Activated T-cell treated with anti-CD3 and anti-CD28 coated beads, Interleukin-2, amount 50 U/mL, for 72 hours (primary cell): ENCODE measurements at regions not wholly inside any gene's neighbourhood (a gene's known extent, or its start where the extent isn't known, plus 50 kb on each side); places are given as distances from the start of the nearest gene placed in this dataset.
"Not testable (repeated sequence)": the region's sequence is repeated elsewhere in the genome, so short reads cannot be mapped to it uniquely, and the experiment has no call there.

ENCODE experiments used
- ATAC-seq, 2 donors: fragments of 150-1000 bp; cut with Tn5 transposase; replicated peaks in 1 of 2; 2 replicates each; pipeline ENCODE4 v1.10.0; 2021; ENCODE audit warnings: moderate library complexity in 2 of 2, mild to moderate bottlenecking in 1 of 2
- DNase-seq, 2 donors: peaks; one replicate each; pipeline ENCODE4 v3.0.0; 2021 to 2022; ENCODE audit warnings: mixed read lengths in 1 of 2
- H3K27ac Mint-ChIP-seq: one replicate; pipeline ENCODE4 v1.8.0; 2022; ENCODE audit warnings: mild to moderate bottlenecking, moderate library complexity, mixed read lengths
- H3K27me3 Mint-ChIP-seq: one replicate; pipeline ENCODE4 v1.8.0; 2022; ENCODE audit warnings: low read depth, mixed read lengths
- H3K36me3 Mint-ChIP-seq, 2 donors: one replicate each; pipeline ENCODE4 v1.8.0; 2022; ENCODE audit warnings: mixed read lengths in 2 of 2, mild to moderate bottlenecking in 1 of 2; ENCODE audit not compliant: insufficient read depth in 2 of 2
- H3K4me1 Mint-ChIP-seq: one replicate; pipeline ENCODE4 v1.8.0; 2022; ENCODE audit warnings: low read depth, mixed read lengths
- H3K4me3 Mint-ChIP-seq, 2 donors: one replicate each; pipeline ENCODE4 v1.8.0; 2022; ENCODE audit warnings: mild to moderate bottlenecking in 2 of 2, mixed read lengths in 2 of 2, moderate library complexity in 2 of 2
- H3K9me3 Mint-ChIP-seq, 2 donors: one replicate each; pipeline ENCODE4 v1.8.0; 2022; ENCODE audit warnings: mixed read lengths in 2 of 2

GRCh38 chrY:19574939-19575338 is 169.6 kb downstream of the KDM5D start:
- DNase-seq (no peak), ATAC-seq (peak in 1 of 2 donors; percentile 67)
- no peaks in the 10 kb centered on the region for H3K27me3 Mint-ChIP-seq
- H3K36me3 Mint-ChIP-seq: no peaks in the 10 kb centered on the region
- no peak overlapping the region for H3K4me3 Mint-ChIP-seq
- H3K4me1 Mint-ChIP-seq: no peaks in the 10 kb centered on the region
- no peaks in the 10 kb centered on the region for H3K9me3 Mint-ChIP-seq
- no peak overlapping the region for H3K27ac Mint-ChIP-seq

DNA sequence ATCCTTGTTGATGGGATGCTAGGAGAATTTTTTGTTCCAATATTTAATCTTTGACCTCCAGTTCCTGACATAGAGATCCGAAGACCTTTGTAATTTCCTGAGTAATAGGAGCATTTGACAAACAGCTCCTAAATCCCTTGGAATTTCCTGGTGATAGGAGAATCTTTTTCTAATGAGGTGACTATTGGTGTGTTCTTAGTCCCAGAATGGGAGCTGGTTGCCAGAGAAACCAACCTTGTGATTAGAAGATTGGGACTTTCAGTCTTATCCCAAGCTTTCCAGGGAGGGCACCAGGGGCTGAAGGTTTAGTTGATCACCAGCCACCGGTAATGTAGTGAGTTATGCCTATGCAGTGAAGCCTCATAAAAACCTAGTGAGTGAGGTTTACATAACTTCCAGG is 170.9 kb downstream of the KDM5D start:
- no peak overlapping the region for H3K4me3 Mint-ChIP-seq
- ATAC-seq: no peak
- no peak for DNase-seq
- no peak overlapping the region for H3K27ac Mint-ChIP-seq
- no peaks in the 10 kb centered on the region for H3K27me3 Mint-ChIP-seq
- H3K36me3 Mint-ChIP-seq: no peaks in the 10 kb centered on the region
- no peaks in the 10 kb centered on the region for H3K4me1 Mint-ChIP-seq
- H3K9me3 Mint-ChIP-seq: no peaks in the 10 kb centered on the region

DNA sequence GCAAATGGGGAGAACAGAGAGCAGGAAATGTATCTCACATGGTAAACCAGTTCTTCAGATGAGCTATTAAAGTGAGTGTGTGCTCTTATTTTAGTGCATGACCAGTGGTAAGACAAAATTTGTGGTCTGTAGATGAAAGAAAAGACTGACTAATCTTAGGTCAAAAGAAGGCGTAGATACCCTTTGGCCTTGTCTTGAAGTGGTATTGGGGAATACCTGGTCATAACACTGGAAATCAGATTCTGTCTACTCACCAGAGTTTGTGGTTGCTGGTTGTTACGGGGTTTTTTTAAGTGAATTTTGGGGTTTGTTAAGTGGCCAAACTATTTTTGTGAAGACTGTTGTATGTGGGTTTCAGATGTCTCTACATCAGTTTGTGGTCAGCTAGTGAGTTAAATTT is 173.5 kb downstream of the KDM5D start:
- H3K4me1 Mint-ChIP-seq: no peaks in the 10 kb centered on the region

DNA sequence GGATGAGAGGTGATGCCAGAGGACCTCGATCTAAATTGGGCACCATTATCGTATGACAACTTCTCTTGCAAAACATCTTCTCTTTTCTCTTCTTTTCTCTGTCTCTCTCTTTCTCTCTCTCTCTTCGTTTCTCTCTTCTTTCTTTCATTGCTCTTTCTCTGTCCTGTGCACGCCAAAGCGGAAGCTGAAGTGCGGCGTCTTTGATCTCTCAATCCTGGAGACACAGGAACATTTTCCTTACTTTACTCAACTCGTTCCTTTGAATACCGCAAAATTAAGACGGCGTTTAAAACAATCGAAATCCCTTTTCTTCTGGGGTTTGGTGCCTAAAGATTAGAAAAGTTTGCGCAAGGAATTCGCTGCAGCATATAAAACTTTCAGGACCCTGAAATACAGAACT is 176.6 kb downstream of the KDM5D start:
- no peaks in the 10 kb centered on the region for H3K27me3 Mint-ChIP-seq
- no peaks in the 10 kb centered on the region for H3K36me3 Mint-ChIP-seq
- ATAC-seq (peak in 1 of 2 donors; percentile 5), DNase-seq (no peak)
- no peaks in the 10 kb centered on the region for H3K9me3 Mint-ChIP-seq
- H3K4me3 Mint-ChIP-seq: peak overlapping the region in 1 of 2 donors; percentile 95
- H3K4me1 Mint-ChIP-seq: no peaks in the 10 kb centered on the region
- peak overlapping the region; percentile 91 for H3K27ac Mint-ChIP-seq

More for the DNA sequence above, 173.5 kb downstream of the KDM5D start:
- no peaks in the 10 kb centered on the region for H3K27me3 Mint-ChIP-seq
- peak overlapping the region in 1 of 2 donors; percentile 95 for H3K4me3 Mint-ChIP-seq
- no peaks in the 10 kb centered on the region for H3K36me3 Mint-ChIP-seq
- ATAC-seq (peak in 1 of 2 donors; percentile 6), DNase-seq (no peak)
- peak overlapping the region; percentile 63 for H3K27ac Mint-ChIP-seq
- H3K9me3 Mint-ChIP-seq: no peaks in the 10 kb centered on the region

DNA sequence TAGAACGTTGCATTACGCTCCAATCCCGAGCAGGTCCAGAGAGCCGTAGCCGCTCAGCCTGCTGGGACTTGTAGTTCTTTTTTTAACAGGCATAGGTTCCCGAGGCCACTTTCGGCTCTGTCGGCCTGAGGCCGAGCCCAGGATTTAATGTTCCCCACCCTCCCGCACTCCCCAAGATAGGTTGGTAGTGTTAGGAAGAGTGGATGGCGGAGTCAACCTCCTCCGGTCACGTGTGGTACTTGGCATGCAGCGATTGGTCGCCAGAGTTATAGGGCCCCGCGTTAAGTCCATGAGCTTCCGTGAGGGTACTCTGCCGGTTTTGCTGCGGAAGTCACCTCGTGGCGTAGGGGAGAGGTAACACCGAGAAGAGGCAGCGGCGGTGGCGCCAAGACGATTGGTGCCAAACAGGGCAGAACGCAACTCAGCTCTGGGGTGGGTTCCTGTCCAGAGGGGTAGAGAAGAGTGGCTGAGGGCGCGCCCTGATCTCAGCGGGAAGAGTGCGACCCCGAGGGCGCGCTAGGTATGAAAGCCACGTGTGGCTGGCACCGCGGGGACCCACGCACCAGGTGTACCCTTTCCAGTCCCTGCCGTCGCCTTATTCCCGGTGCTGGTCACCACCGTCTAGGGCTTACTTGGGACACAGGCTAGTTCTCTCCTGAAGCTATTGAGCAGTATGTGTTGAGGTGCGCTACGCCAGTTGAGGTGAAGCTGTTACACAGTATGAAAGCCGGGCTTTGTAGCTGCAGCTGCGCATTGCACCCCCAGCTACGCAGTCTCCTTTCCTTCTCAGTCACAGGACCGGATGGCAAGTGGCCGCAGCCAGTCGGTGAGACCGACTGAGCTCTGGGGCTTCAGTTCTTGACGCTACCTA is 177.2 kb downstream of the KDM5D start:
- ATAC-seq: peak in 1 of 2 donors; percentile 87
- Mint-ChIP-seq H3K27ac (peak overlapping the region; percentile 91), H3K9me3 (no peaks in the 10 kb centered on the region), H3K4me3 (peak overlapping the region in 1 of 2 donors; percentile 95), H3K36me3 (no peaks in the 10 kb centered on the region), H3K27me3 (no peaks in the 10 kb centered on the region), H3K4me1 (no peaks in the 10 kb centered on the region)
- peak in 1 of 2 donors; percentile 75 for DNase-seq

DNA sequence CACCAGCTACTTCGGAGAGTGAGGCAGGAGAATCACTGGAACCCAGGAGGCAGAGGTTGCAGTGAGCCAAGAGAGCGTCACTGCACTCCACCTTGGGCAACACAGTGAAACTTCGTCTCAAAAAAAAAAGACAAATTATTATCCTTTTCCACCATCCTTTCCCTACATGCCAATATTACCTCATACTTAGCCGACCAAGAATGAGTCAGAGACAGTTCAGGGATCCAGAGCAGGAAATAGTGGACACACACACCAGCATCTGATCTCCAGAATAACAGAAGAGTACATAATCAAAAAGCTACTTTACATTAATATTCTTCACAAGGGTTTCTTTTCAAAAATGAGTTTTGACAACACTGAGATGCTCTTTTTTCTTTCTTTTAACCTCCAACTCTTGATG is 185.4 kb downstream of the KDM5D start:
- Mint-ChIP-seq H3K4me1 (no peaks in the 10 kb centered on the region), H3K27me3 (no peaks in the 10 kb centered on the region), H3K9me3 (no peaks in the 10 kb centered on the region), H3K36me3 (no peaks in the 10 kb centered on the region), H3K4me3 (no peak overlapping the region), H3K27ac (no peak overlapping the region)
- ATAC-seq (no peak), DNase-seq (no peak)

DNA sequence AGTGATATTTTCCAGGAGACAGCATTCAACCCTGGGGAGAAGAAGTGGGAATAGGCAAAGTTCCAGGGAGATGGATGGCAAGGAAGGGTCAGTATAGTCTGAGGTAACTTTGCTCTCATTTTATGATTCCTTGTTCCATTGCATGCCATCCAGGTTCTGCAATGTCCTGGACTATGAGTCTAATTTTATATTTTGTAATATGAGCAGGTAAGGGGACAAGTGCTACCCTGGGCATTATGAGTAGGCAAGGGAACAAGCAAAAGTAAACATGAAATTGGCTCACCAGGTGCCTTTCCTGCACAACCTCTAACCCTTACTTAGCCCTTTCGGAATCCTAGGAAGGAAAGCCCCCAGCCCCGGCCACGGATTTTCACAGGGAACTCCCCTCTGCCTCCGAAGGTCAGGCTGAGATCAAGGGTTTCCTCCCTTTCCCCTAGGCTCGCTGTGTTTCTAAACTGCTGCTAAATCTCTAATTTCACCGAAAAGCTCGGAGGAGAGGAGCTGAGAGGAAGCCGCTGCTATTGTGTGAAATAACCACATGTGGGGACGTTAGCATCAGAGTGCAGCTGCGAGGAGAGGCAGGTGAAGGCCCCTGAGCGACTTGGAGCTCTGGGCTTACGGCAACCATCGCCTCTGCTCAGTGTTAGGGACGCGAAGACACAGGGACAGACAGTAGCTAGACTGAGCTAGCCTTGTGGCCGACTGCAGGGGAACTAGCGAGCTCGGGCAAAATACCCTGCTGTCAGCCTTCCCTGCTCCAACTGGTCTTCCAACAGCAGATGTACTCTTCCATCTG is 194.7 kb downstream of the KDM5D start:
- DNase-seq: no peak
- H3K9me3 Mint-ChIP-seq: no peaks in the 10 kb centered on the region
- no peak overlapping the region for H3K4me3 Mint-ChIP-seq
- no peak for ATAC-seq
- H3K27ac Mint-ChIP-seq: no peak overlapping the region
- no peaks in the 10 kb centered on the region for H3K27me3 Mint-ChIP-seq
- H3K4me1 Mint-ChIP-seq: no peaks in the 10 kb centered on the region
- no peaks in the 10 kb centered on the region for H3K36me3 Mint-ChIP-seq

DNA sequence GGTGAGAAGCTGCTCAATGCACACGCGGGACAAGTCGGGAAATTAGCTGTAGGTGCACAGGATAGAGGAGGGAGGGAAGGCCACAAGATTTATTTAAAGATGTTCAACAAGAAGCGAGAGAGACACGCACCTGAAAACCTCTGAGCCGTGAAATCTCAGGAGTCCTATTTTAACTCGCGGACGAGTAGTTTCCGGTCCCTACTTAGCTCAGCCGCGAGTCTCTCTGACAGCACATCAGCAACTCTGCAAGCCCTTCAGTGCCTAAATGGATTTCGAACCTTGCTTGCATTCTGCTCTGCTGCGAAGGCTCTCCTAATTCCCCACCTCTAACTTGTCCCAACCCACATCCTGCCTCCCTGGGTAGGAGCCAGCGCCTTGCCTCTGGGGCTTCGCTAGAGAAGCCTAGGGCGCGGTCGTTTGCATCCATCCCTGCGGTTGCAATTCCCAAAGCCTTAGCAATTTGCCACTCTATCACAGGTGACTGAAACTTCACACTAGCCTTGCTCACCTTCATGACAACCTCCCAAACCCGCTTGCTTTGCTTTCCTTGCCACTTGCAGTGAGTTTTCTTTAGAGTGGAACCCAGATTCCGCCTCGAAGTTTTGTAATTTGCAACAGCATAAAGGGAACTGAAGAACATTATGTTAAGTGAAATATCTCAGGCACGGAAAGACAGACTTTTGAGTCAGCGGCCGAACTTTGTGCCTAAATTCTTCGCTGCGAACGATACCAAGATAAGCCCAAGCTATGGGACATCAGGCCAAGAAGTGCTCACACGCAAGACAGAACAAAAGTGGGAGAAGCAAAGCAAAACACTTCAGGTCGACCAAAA is 202.8 kb downstream of the KDM5D start:
- no peaks in the 10 kb centered on the region for H3K9me3 Mint-ChIP-seq

DNA sequence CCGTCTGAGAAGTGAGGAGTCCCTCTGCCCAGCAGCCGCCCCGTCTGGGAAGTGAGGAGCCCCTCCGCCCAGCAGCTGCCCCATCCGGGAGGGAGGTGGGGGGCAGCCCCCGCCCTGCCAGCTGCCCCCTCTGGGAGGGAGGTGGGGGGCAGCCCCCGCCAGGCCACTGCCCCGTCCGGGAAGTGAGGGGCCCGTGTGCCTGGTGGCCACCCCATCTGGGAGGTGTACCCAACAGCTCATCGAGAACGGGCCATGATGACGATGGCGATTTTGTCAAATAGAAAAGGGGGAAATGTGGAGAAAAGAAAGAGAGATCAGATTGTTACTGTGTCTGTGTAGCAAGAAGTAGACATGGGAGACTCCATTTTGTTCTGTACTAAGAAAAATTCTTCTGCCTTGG is 208.8 kb downstream of the KDM5D start:
- not testable (repeated sequence) for H3K4me3 Mint-ChIP-seq, H3K27me3 Mint-ChIP-seq, DNase-seq, ATAC-seq, H3K4me1 Mint-ChIP-seq, H3K9me3 Mint-ChIP-seq, H3K27ac Mint-ChIP-seq, H3K36me3 Mint-ChIP-seq

More for the DNA sequence above, 202.8 kb downstream of the KDM5D start:
- no peaks in the 10 kb centered on the region for H3K27me3 Mint-ChIP-seq
- no peak for ATAC-seq
- H3K4me1 Mint-ChIP-seq: no peaks in the 10 kb centered on the region
- no peaks in the 10 kb centered on the region for H3K36me3 Mint-ChIP-seq
- no peak for DNase-seq
- H3K27ac Mint-ChIP-seq: no peak overlapping the region
- no peak overlapping the region for H3K4me3 Mint-ChIP-seq

- H3K27me3 Mint-ChIP-seq: no peaks in the 10 kb centered on the region
- no peak for DNase-seq
- H3K27ac Mint-ChIP-seq: no peak overlapping the region
- H3K4me3 Mint-ChIP-seq: no peak overlapping the region
- H3K9me3 Mint-ChIP-seq: peaks cover 0 to 3% of the 10 kb centered on the region in 2 donors
- no peak for ATAC-seq
- H3K36me3 Mint-ChIP-seq: peaks cover 0 to 2% of the 10 kb centered on the region in 2 donors
- H3K4me1 Mint-ChIP-seq: no peaks in the 10 kb centered on the region
Observed at GRCh38 chrY:19521976-19522375, 222.6 kb downstream of the KDM5D start.

GRCh38 chrY:19503092-19503449 is 241.5 kb downstream of the KDM5D start:
- peak overlapping the region; percentile 86 for H3K27ac Mint-ChIP-seq
- peaks cover 0 to 2% of the 10 kb centered on the region in 2 donors for H3K36me3 Mint-ChIP-seq
- DNase-seq (peak in 1 of 2 donors; percentile 28), ATAC-seq (peak in 1 of 2 donors; percentile 66)
- H3K27me3 Mint-ChIP-seq: no peaks in the 10 kb centered on the region
- H3K9me3 Mint-ChIP-seq: no peaks in the 10 kb centered on the region
- H3K4me3 Mint-ChIP-seq: peak overlapping the region in 1 of 2 donors; percentile 91
- no peaks in the 10 kb centered on the region for H3K4me1 Mint-ChIP-seq

- Mint-ChIP-seq H3K27ac (peak overlapping the region; percentile 86), H3K27me3 (no peaks in the 10 kb centered on the region), H3K4me3 (peak overlapping the region in 1 of 2 donors; percentile 91), H3K36me3 (peaks cover 0 to 2% of the 10 kb centered on the region in 2 donors), H3K4me1 (no peaks in the 10 kb centered on the region), H3K9me3 (no peaks in the 10 kb centered on the region)
- DNase-seq: peak in 1 of 2 donors; percentile 21
- ATAC-seq: peak in 1 of 2 donors; percentile 64
Observed at GRCh38 chrY:19502169-19503091, 242.1 kb downstream of the KDM5D start.
